ENCODE measurements at regions not wholly inside any gene's neighbourhood (a gene's known extent, or its start where the extent isn't known, plus 50 kb on each side); places are given as distances from the start of the nearest gene placed in this dataset.

GRCh38 chr3:181518222-181518621, 193.5 kb upstream of the SOX2 start:
- TF ChIP-seq SMC3 (IDR thresholded peaks at IDR 0.05; ENCODE audit: low read depth, low read length) (no peak), EP300 (IDR thresholded peaks at IDR 0.05; ENCODE audit: borderline replicate concordance in 1 of 2, low read depth in 1 of 2, low read length in 1 of 2) (peak in 1 of 2 experiments; percentile 76; a peak in 2 of 4 replicates), POLR2AphosphoS5 (IDR thresholded peaks at IDR 0.05; ENCODE audit: low read depth, low read length) (no peak), TEAD4 (IDR thresholded peaks at IDR 0.05; ENCODE audit: borderline replicate concordance, insufficient read depth) (no peak), TAF1 (IDR thresholded peaks at IDR 0.05; ENCODE audit: borderline replicate concordance, low read depth, low read length) (no peak)
- TF ChIP-seq, protein P1, sequence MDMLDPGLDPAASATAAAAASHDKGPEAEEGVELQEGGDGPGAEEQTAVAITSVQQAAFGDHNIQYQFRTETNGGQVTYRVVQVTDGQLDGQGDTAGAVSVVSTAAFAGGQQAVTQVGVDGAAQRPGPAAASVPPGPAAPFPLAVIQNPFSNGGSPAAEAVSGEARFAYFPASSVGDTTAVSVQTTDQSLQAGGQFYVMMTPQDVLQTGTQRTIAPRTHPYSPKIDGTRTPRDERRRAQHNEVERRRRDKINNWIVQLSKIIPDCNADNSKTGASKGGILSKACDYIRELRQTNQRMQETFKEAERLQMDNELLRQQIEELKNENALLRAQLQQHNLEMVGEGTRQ (IDR thresholded peaks at IDR 0.05; ENCODE audit: borderline replicate concordance, low read depth, low read length) = no peak
- TF ChIP-seq, protein P2, sequence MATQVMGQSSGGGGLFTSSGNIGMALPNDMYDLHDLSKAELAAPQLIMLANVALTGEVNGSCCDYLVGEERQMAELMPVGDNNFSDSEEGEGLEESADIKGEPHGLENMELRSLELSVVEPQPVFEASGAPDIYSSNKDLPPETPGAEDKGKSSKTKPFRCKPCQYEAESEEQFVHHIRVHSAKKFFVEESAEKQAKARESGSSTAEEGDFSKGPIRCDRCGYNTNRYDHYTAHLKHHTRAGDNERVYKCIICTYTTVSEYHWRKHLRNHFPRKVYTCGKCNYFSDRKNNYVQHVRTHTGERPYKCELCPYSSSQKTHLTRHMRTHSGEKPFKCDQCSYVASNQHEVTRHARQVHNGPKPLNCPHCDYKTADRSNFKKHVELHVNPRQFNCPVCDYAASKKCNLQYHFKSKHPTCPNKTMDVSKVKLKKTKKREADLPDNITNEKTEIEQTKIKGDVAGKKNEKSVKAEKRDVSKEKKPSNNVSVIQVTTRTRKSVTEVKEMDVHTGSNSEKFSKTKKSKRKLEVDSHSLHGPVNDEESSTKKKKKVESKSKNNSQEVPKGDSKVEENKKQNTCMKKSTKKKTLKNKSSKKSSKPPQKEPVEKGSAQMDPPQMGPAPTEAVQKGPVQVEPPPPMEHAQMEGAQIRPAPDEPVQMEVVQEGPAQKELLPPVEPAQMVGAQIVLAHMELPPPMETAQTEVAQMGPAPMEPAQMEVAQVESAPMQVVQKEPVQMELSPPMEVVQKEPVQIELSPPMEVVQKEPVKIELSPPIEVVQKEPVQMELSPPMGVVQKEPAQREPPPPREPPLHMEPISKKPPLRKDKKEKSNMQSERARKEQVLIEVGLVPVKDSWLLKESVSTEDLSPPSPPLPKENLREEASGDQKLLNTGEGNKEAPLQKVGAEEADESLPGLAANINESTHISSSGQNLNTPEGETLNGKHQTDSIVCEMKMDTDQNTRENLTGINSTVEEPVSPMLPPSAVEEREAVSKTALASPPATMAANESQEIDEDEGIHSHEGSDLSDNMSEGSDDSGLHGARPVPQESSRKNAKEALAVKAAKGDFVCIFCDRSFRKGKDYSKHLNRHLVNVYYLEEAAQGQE (IDR thresholded peaks at IDR 0.05; ENCODE audit: low read depth, low read length) = no peak
- TF ChIP-seq, protein P3, sequence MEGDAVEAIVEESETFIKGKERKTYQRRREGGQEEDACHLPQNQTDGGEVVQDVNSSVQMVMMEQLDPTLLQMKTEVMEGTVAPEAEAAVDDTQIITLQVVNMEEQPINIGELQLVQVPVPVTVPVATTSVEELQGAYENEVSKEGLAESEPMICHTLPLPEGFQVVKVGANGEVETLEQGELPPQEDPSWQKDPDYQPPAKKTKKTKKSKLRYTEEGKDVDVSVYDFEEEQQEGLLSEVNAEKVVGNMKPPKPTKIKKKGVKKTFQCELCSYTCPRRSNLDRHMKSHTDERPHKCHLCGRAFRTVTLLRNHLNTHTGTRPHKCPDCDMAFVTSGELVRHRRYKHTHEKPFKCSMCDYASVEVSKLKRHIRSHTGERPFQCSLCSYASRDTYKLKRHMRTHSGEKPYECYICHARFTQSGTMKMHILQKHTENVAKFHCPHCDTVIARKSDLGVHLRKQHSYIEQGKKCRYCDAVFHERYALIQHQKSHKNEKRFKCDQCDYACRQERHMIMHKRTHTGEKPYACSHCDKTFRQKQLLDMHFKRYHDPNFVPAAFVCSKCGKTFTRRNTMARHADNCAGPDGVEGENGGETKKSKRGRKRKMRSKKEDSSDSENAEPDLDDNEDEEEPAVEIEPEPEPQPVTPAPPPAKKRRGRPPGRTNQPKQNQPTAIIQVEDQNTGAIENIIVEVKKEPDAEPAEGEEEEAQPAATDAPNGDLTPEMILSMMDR (IDR thresholded peaks at IDR 0.05) = no peak
- TF ChIP-seq, protein P4, sequence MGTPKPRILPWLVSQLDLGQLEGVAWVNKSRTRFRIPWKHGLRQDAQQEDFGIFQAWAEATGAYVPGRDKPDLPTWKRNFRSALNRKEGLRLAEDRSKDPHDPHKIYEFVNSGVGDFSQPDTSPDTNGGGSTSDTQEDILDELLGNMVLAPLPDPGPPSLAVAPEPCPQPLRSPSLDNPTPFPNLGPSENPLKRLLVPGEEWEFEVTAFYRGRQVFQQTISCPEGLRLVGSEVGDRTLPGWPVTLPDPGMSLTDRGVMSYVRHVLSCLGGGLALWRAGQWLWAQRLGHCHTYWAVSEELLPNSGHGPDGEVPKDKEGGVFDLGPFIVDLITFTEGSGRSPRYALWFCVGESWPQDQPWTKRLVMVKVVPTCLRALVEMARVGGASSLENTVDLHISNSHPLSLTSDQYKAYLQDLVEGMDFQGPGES (IDR thresholded peaks at IDR 0.05; ENCODE audit: low read depth, low read length) = no peak

Measured in SK-N-SH (cell line).